K562 (cell line): ENCODE measurements at regions not wholly inside any gene's neighbourhood (a gene's known extent, or its start where the extent isn't known, plus 50 kb on each side); places are given as distances from the start of the nearest gene placed in this dataset.

ENCODE experiments used
- CHD1 ChIP-seq: fragments of 200-600 bp; sonication (generic); IDR thresholded peaks from one replicate; pipeline ENCODE4 v1.6.1; 2012; ENCODE audit warnings: mild to moderate bottlenecking, moderate library complexity, low read length, inconsistent platforms
- GTF3C2 ChIP-seq: IDR thresholded peaks from 3 replicates; pipeline ENCODE4 v1.6.1; 2011; ENCODE audit warnings: borderline replicate concordance, mild to moderate bottlenecking, moderate library complexity; ENCODE audit not compliant: insufficient read length; ENCODE audit errors: extremely low read depth
- HMG20B ChIP-seq: fragments of 250-450 bp; sonication (Bioruptor Pico); IDR thresholded peaks from 2 replicates; pipeline ENCODE4 v1.5.0; 2021; ENCODE audit warnings: mild to moderate bottlenecking
- HNRNPH1 ChIP-seq: fragments of 200-400 bp; formaldehyde crosslinking; optimal IDR thresholded peaks from 2 replicates; pipeline ENCODE3; 2017; ENCODE audit warnings: low read depth, mild to moderate bottlenecking, low read length, moderate library complexity
- KAT8 ChIP-seq: fragments of 450-650 bp; IDR thresholded peaks from 2 replicates; pipeline ENCODE4 v1.6.1; 2016; ENCODE audit warnings: low read depth, mild to moderate bottlenecking
- KDM5B ChIP-seq: fragments of 200-600 bp; sonication (generic); IDR thresholded peaks from 2 replicates; pipeline ENCODE4 v1.6.1; 2012; ENCODE audit warnings: low read depth, mild to moderate bottlenecking, moderate library complexity, low read length, control low read depth, inconsistent platforms; ENCODE audit not compliant: insufficient replicate concordance
- KLF13 ChIP-seq: fragments of 450-650 bp; IDR thresholded peaks from 2 replicates; pipeline ENCODE4 v1.6.1; 2016; ENCODE audit warnings: missing genetic modification characterization, low read depth, mild to moderate bottlenecking, missing compliant biosample characterization, moderate library complexity, borderline replicate concordance
- MXI1 ChIP-seq: IDR thresholded peaks from 2 replicates; pipeline ENCODE4 v1.6.1; 2011; ENCODE audit warnings: low read depth, mild to moderate bottlenecking, improper control_type of control experiment, low read length
- SAP30 ChIP-seq: fragments of 200-600 bp; sonication (generic); IDR thresholded peaks from 2 replicates; pipeline ENCODE4 v1.6.1; 2012; ENCODE audit warnings: borderline replicate concordance, low read depth, mild to moderate bottlenecking, moderate library complexity, low read length, control low read depth, inconsistent platforms; ENCODE audit not compliant: insufficient read depth, poor library complexity, severe bottlenecking
- SIRT6 ChIP-seq: IDR thresholded peaks from one replicate; pipeline ENCODE4 v1.6.1; 2012; ENCODE audit warnings: low read depth, mild to moderate bottlenecking, control low read depth, inconsistent platforms, low read length, moderate library complexity
- TAF1 ChIP-seq: IDR thresholded peaks from 2 replicates; pipeline ENCODE4 v1.6.1; 2011; ENCODE audit warnings: mild to moderate bottlenecking, low read length, moderate library complexity; ENCODE audit not compliant: insufficient read depth, control insufficient read depth, severe bottlenecking; ENCODE audit errors: extremely low read depth
- THAP7 ChIP-seq: fragments of 250-450 bp; sonication (Bioruptor Pico); IDR thresholded peaks from 2 replicates; pipeline ENCODE4 v1.5.0; 2021
- U2AF2 ChIP-seq: fragments of 200-400 bp; formaldehyde crosslinking; optimal IDR thresholded peaks from 2 replicates; pipeline ENCODE3; 2017; ENCODE audit warnings: low read depth, mild to moderate bottlenecking, low read length
- YBX1 ChIP-seq: fragments of 450-650 bp; IDR thresholded peaks from 2 replicates; pipeline ENCODE4 v1.7.1; 2016; ENCODE audit warnings: mild to moderate bottlenecking
- YY1 ChIP-seq, 3 experiments: IDR thresholded peaks; 2 replicates each; pipeline ENCODE4 v1.6.1; 2011; ENCODE audit warnings: low read length in 2 of 3, mild to moderate bottlenecking in 2 of 3, moderate library complexity in 2 of 3, borderline replicate concordance in 1 of 3, control low read depth in 1 of 3, low read depth in 1 of 3; ENCODE audit not compliant: insufficient read depth in 3 of 3, insufficient replicate concordance in 2 of 3, control insufficient read depth in 1 of 3, insufficient read length in 1 of 3; ENCODE audit errors: extremely low read depth in 1 of 3
- ZNF224 ChIP-seq: sonication (generic); formaldehyde crosslinking; IDR thresholded peaks from 2 replicates; pipeline ENCODE4 v1.8.0; 2022; ENCODE audit warnings: mild to moderate bottlenecking, missing genetic modification reagents
- ZNF274 ChIP-seq: IDR thresholded peaks from 2 replicates; pipeline ENCODE4 v1.6.1; 2011; ENCODE audit warnings: low read depth, mild to moderate bottlenecking, low read length, moderate library complexity, borderline replicate concordance
- ZNF561 ChIP-seq: fragments of 450-650 bp; formaldehyde crosslinking; conservative IDR thresholded peaks from 2 replicates; pipeline ENCODE4 v1.4.0; 2020; ENCODE audit warnings: mild to moderate bottlenecking, moderate library complexity
- ZSCAN32 ChIP-seq: fragments of 450-650 bp; formaldehyde crosslinking; IDR thresholded peaks from 2 replicates; pipeline ENCODE4 v1.4.0; 2020; ENCODE audit warnings: mild to moderate bottlenecking, moderate library complexity
- TF ChIP-seq, protein P1 (sequence below): fragments of 250-450 bp; sonication (Bioruptor Pico); IDR thresholded peaks from 2 replicates; pipeline ENCODE4 v1.9.0; 2021; ENCODE audit warnings: mild to moderate bottlenecking

GRCh38 chr7:106978425-106979420 is 65.8 kb upstream of the PRKAR2B start (continued):
- TF ChIP-seq SAP30 (no peak), YBX1 (no peak), HMG20B (CRISPR knock-in tag) (no peak), HNRNPH1 (no peak), MXI1 (peak; percentile 69), THAP7 (no peak), U2AF2 (no peak), ZNF274 (peak; percentile 80; the same call in 1 of the 2 replicates), KLF13 (tag) (no peak), KDM5B (no peak), CHD1 (peak; percentile 6), GTF3C2 (no peak), ZNF561 (CRISPR knock-in tag) (no peak), SIRT6 (no peak), YY1 (IDR thresholded peaks at IDR 0.05; ENCODE audit: borderline replicate concordance in 1 of 3, control insufficient read depth in 1 of 3, extremely low read depth in 1 of 3, insufficient read depth in 3 of 3, insufficient read length in 1 of 3, insufficient replicate concordance in 2 of 3, low read depth in 1 of 3, low read length in 2 of 3) (peak; percentile 62 to 97 (median 79)), TAF1 (peak; percentile 61), ZNF224 (CRISPR knock-in tag) (no peak), KAT8 (no peak), ZSCAN32 (no peak)
- TF ChIP-seq, protein P1, sequence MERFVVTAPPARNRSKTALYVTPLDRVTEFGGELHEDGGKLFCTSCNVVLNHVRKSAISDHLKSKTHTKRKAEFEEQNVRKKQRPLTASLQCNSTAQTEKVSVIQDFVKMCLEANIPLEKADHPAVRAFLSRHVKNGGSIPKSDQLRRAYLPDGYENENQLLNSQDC (CRISPR knock-in tag): peak; percentile 53; the same call in 1 of the 2 replicates
